A549 (cell line): ENCODE measurements at regions not wholly inside any gene's neighbourhood (a gene's known extent, or its start where the extent isn't known, plus 50 kb on each side); places are given as distances from the start of the nearest gene placed in this dataset.

Experiments
- CBX8 ChIP-seq: fragments of 200-600 bp; sonication (generic); IDR thresholded peaks from 2 replicates; pipeline ENCODE4 v1.6.1; 2016
- EP300 ChIP-seq, 2 experiments: fragments of >200 bp; sonication (Bioruptor Twin); formaldehyde crosslinking; IDR thresholded peaks; 2 replicates in 1 of 2; 3 replicates in 1 of 2; pipeline ENCODE4 v1.6.1; 2016 to 2017
- HDAC2 ChIP-seq: fragments of 200-600 bp; sonication (generic); IDR thresholded peaks from 2 replicates; pipeline ENCODE4 v1.6.1; 2016
- KDM5A ChIP-seq: fragments of 200-600 bp; sonication (generic); IDR thresholded peaks from 2 replicates; pipeline ENCODE4 v1.6.1; 2016; ENCODE audit warnings: antibody characterized with exemption, mild to moderate bottlenecking
- ZNF302 ChIP-seq: fragments of 250-450 bp; sonication (Bioruptor Pico); IDR thresholded peaks from 2 replicates; pipeline ENCODE4 v1.9.0; 2021; ENCODE audit warnings: inconsistent platforms, mild to moderate bottlenecking, moderate library complexity
- TF ChIP-seq, protein P1 (sequence below): fragments of >200 bp; sonication (Bioruptor Twin); formaldehyde crosslinking; IDR thresholded peaks from 3 replicates; pipeline ENCODE4 v1.5.1; 2016

DNA sequence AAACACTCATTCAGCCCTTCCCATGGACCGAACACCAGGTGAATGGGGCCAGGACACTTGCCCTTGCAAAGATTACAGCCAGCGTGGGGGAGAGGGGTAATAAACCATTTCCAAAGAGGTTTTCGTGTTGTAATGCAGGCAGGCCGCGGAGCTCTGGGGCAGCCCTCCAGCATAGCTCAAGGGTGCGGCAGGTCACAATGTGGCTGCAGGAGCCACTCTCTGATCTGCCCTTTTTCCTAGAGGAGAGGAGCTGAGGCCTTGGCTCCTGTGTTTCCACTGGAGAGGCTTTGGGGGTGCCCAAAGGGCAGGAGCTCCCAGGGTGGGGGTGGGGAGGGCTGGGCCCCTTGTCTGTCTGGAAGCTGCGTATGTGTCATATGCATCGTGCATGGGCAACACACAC lies 134.2 kb upstream of the NECTIN1 start:
- TF ChIP-seq, protein P1, sequence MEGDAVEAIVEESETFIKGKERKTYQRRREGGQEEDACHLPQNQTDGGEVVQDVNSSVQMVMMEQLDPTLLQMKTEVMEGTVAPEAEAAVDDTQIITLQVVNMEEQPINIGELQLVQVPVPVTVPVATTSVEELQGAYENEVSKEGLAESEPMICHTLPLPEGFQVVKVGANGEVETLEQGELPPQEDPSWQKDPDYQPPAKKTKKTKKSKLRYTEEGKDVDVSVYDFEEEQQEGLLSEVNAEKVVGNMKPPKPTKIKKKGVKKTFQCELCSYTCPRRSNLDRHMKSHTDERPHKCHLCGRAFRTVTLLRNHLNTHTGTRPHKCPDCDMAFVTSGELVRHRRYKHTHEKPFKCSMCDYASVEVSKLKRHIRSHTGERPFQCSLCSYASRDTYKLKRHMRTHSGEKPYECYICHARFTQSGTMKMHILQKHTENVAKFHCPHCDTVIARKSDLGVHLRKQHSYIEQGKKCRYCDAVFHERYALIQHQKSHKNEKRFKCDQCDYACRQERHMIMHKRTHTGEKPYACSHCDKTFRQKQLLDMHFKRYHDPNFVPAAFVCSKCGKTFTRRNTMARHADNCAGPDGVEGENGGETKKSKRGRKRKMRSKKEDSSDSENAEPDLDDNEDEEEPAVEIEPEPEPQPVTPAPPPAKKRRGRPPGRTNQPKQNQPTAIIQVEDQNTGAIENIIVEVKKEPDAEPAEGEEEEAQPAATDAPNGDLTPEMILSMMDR = no peak
- TF ChIP-seq EP300 (IDR thresholded peaks at IDR 0.05) = no peak
- no peak for TF ChIP-seq KDM5A
- TF ChIP-seq HDAC2 = no peak
- no peak for TF ChIP-seq CBX8
- TF ChIP-seq ZNF302 = no peak
